Fibroblast of lung (primary cell): ENCODE measurements at regions not wholly inside any gene's neighbourhood (a gene's known extent, or its start where the extent isn't known, plus 50 kb on each side); places are given as distances from the start of the nearest gene placed in this dataset.

Experiments
- DNase-seq, 2 donors: peaks; one replicate each; pipeline versions ENCODE4 v3.0.0 to v3.0.0-alpha.2; 2010; ENCODE audit warnings: low read depth in 2 of 2
- H2AFZ ChIP-seq: 2 replicates; pipeline ENCODE4 v1.5.1; 2012; ENCODE audit warnings: low read length, control low read depth, inconsistent platforms
- H3K27ac ChIP-seq: 2 replicates; pipeline ENCODE4 v1.5.1; 2011; ENCODE audit warnings: low read length, control low read depth; ENCODE audit not compliant: insufficient read depth
- H3K27me3 ChIP-seq: 2 replicates; pipeline ENCODE4 v1.5.1; 2011; ENCODE audit warnings: mild to moderate bottlenecking, low read length; ENCODE audit not compliant: control insufficient read depth, insufficient read depth
- H3K36me3 ChIP-seq: 2 replicates; pipeline ENCODE4 v1.5.1; 2011; ENCODE audit warnings: low read length; ENCODE audit not compliant: control insufficient read depth, insufficient read depth
- H3K4me1 ChIP-seq: 2 replicates; pipeline ENCODE4 v1.5.1; 2011; ENCODE audit warnings: low read length; ENCODE audit not compliant: control insufficient read depth, insufficient read depth; ENCODE audit errors: extremely low read depth
- H3K4me2 ChIP-seq: 2 replicates; pipeline ENCODE4 v1.5.1; 2011; ENCODE audit warnings: low read length, control low read depth; ENCODE audit not compliant: insufficient read depth; ENCODE audit errors: extremely low read depth
- H3K4me3 ChIP-seq, 4 experiments: fragments of 200-600 bp in 1 of 4; sonication (generic) in 1 of 4; replicated peaks in 1 of 4; 2 replicates each; pipeline ENCODE4 v1.5.1; 2011 to 2016; ENCODE audit warnings: low read length in 4 of 4, low read depth in 3 of 4, mild to moderate bottlenecking in 3 of 4, control low read depth in 2 of 4, inconsistent platforms in 1 of 4, mixed read lengths in 1 of 4; ENCODE audit not compliant: insufficient read depth in 1 of 4; ENCODE audit errors: control extremely low read depth in 1 of 4
- H3K79me2 ChIP-seq: 2 replicates; pipeline ENCODE4 v1.5.1; 2012; ENCODE audit warnings: mild to moderate bottlenecking, low read length, inconsistent platforms; ENCODE audit not compliant: control insufficient read depth, insufficient read depth
- H3K9ac ChIP-seq: 2 replicates; pipeline ENCODE4 v1.5.1; 2011; ENCODE audit warnings: mild to moderate bottlenecking, low read length, control low read depth; ENCODE audit not compliant: insufficient read depth
- H3K9me3 ChIP-seq: 2 replicates; pipeline ENCODE4 v1.5.1; 2012; ENCODE audit warnings: low read depth, low read length; ENCODE audit not compliant: control insufficient read depth, insufficient read depth
- H4K20me1 ChIP-seq: 2 replicates; pipeline ENCODE4 v1.5.1; 2011; ENCODE audit warnings: low read length; ENCODE audit not compliant: control insufficient read depth, insufficient read depth; ENCODE audit errors: extremely low read depth
- EZH2 ChIP-seq: IDR thresholded peaks from 2 replicates; pipeline ENCODE4 v1.5.1; 2012; ENCODE audit warnings: low read length, control low read depth, mild to moderate bottlenecking; ENCODE audit errors: missing control alignments
- TF ChIP-seq, protein P1 (sequence below), 2 donors: IDR thresholded peaks in 1 of 2; conservative IDR thresholded peaks in 1 of 2; 1 replicate in 1 of 2; 2 replicates in 1 of 2; pipeline ENCODE4 v1.5.1; 2011 to 2012; ENCODE audit warnings: low read length in 2 of 2, control low read depth in 1 of 2, inconsistent platforms in 1 of 2, low read depth in 1 of 2, mild to moderate bottlenecking in 1 of 2

DNA sequence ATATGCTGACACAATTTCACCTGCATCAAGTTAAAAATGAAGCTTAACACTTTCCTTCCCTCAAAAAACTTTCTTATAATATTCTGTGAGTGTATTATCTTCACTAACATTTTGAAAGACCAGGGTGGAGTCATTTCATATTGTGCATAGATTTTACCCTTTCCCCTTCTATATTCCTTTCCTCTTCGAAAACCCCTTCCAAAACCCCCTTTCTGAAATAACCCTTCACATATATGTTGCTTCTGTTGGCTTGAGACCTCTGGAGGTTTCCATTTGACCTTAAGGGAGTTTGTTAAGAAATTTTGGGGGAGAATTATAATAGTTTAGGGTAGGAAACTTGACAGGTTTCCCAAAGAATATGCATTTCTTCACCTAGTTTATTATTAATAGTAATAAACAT, 489.6 kb upstream of the MIR17HG start:
- no peaks in the 10 kb centered on the region for H3K27me3 ChIP-seq
- no peak overlapping the region for H3K27ac ChIP-seq
- H3K36me3 ChIP-seq: no peaks in the 10 kb centered on the region
- H3K4me3 ChIP-seq: no peak overlapping the region
- H3K9me3 ChIP-seq: no peaks in the 10 kb centered on the region
- DNase-seq: no peak
- no peaks in the 10 kb centered on the region for H3K79me2 ChIP-seq
- H4K20me1 ChIP-seq: no peaks in the 10 kb centered on the region
- H3K9ac ChIP-seq: no peak overlapping the region
- no peak overlapping the region for H3K4me2 ChIP-seq
- H2AFZ ChIP-seq: no peak overlapping the region
- no peak for TF ChIP-seq EZH2
- TF ChIP-seq, protein P1, sequence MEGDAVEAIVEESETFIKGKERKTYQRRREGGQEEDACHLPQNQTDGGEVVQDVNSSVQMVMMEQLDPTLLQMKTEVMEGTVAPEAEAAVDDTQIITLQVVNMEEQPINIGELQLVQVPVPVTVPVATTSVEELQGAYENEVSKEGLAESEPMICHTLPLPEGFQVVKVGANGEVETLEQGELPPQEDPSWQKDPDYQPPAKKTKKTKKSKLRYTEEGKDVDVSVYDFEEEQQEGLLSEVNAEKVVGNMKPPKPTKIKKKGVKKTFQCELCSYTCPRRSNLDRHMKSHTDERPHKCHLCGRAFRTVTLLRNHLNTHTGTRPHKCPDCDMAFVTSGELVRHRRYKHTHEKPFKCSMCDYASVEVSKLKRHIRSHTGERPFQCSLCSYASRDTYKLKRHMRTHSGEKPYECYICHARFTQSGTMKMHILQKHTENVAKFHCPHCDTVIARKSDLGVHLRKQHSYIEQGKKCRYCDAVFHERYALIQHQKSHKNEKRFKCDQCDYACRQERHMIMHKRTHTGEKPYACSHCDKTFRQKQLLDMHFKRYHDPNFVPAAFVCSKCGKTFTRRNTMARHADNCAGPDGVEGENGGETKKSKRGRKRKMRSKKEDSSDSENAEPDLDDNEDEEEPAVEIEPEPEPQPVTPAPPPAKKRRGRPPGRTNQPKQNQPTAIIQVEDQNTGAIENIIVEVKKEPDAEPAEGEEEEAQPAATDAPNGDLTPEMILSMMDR (conservative IDR thresholded peaks at IDR 0.05 in 1 of 2, IDR thresholded peaks at IDR 0.05 in 1 of 2; ENCODE audit: low read depth in 1 of 2, low read length in 2 of 2): no peak
- H3K4me1 ChIP-seq: no peaks in the 10 kb centered on the region

DNA sequence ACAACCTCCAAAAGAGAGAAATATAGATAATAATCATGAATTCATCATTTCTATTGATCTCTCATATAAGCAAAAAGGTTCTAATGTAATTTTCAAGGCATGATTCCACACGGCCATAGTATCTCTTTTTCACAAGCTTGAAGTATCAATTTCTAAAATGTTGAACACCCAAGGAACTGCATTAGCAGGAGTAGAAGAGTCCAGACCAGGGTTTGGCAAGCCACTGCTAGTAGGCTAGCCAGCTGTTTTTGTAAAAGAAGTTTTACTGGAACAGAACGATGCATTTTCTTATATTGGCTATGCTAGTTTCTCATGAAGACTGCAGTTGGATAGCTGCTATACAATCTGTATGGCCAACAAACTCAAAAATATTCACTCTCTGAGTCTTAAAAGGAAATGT, 481.5 kb upstream of the MIR17HG start:
- Histone ChIP-seq H4K20me1 (no peaks in the 10 kb centered on the region), H3K27me3 (no peaks in the 10 kb centered on the region), H3K36me3 (no peaks in the 10 kb centered on the region), H3K79me2 (no peaks in the 10 kb centered on the region), H3K9me3 (no peaks in the 10 kb centered on the region), H3K4me3 (no peak overlapping the region), H3K27ac (no peak overlapping the region), H3K9ac (no peak overlapping the region), H3K4me1 (no peaks in the 10 kb centered on the region), H3K4me2 (no peak overlapping the region), H2AFZ (no peak overlapping the region)
- no peak for DNase-seq
- TF ChIP-seq EZH2: no peak
- TF ChIP-seq, protein P1 (conservative IDR thresholded peaks at IDR 0.05 in 1 of 2, IDR thresholded peaks at IDR 0.05 in 1 of 2; ENCODE audit: low read depth in 1 of 2, low read length in 2 of 2): no peak

DNA sequence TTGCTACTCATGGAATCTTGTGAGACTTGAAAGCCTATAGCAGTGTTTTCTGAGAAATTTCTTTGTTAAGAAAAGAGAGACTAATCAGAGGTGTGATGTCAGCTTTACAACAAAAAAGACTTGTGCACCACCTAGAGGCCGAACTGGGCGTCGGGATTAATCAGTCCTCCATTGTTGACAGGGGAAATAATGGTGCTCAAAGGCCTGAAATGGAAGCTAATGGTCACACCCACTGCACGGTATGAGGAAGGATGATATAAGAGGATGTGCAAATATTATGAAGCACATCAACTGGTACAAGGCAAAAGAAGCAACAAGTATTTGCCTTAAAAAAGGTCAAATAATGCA, 480.2 kb upstream of the MIR17HG start:
- no peak for TF ChIP-seq EZH2
- TF ChIP-seq, protein P1 (conservative IDR thresholded peaks at IDR 0.05 in 1 of 2, IDR thresholded peaks at IDR 0.05 in 1 of 2; ENCODE audit: low read depth in 1 of 2, low read length in 2 of 2): peak; percentile 49 to 81
- Histone ChIP-seq H3K36me3 (no peaks in the 10 kb centered on the region), H3K9ac (no peak overlapping the region), H3K9me3 (no peaks in the 10 kb centered on the region), H4K20me1 (no peaks in the 10 kb centered on the region), H3K4me2 (no peak overlapping the region), H3K4me3 (no peak overlapping the region), H2AFZ (no peak overlapping the region), H3K79me2 (no peaks in the 10 kb centered on the region), H3K4me1 (no peaks in the 10 kb centered on the region), H3K27me3 (no peaks in the 10 kb centered on the region), H3K27ac (no peak overlapping the region)
- peak; percentile 65 to 71 for DNase-seq
